H9 (cell line): ENCODE measurements at regions not wholly inside any gene's neighbourhood (a gene's known extent, or its start where the extent isn't known, plus 50 kb on each side); places are given as distances from the start of the nearest gene placed in this dataset.

Experiments used
- DNase-seq: peaks from one replicate; pipeline ENCODE4 v3.0.0-alpha.2; 2017
- H2AFZ ChIP-seq: one replicate; pipeline ENCODE4 v1.6.1; 2013; ENCODE audit warnings: mild to moderate bottlenecking, low read length, control low read depth, moderate library complexity
- H2AK5ac ChIP-seq: 2 replicates; pipeline ENCODE4 v1.6.1; 2013; ENCODE audit warnings: low read length, control low read depth, mixed read lengths; ENCODE audit not compliant: insufficient read length
- H2BK120ac ChIP-seq: one replicate; pipeline ENCODE4 v1.6.1; 2013; ENCODE audit warnings: low read depth, mild to moderate bottlenecking, low read length, control low read depth, inconsistent platforms; ENCODE audit not compliant: poor library complexity, severe bottlenecking
- H2BK12ac ChIP-seq: 2 replicates; pipeline ENCODE4 v1.6.1; 2013; ENCODE audit warnings: low read length, control low read depth, mixed read lengths, low read depth; ENCODE audit not compliant: insufficient read length
- H2BK15ac ChIP-seq: 2 replicates; pipeline ENCODE4 v1.6.1; 2013; ENCODE audit warnings: low read depth, low read length, control low read depth
- H2BK20ac ChIP-seq: one replicate; pipeline ENCODE4 v1.6.1; 2013; ENCODE audit warnings: low read depth, mild to moderate bottlenecking, low read length, control low read depth, inconsistent platforms; ENCODE audit not compliant: poor library complexity, severe bottlenecking
- H2BK5ac ChIP-seq: 2 replicates; pipeline ENCODE4 v1.6.1; 2013; ENCODE audit warnings: low read length, control low read depth, mixed read lengths; ENCODE audit not compliant: insufficient read length
- H3K14ac ChIP-seq: 2 replicates; pipeline ENCODE4 v1.6.1; 2013; ENCODE audit warnings: low read length, control low read depth; ENCODE audit not compliant: insufficient read depth
- H3K18ac ChIP-seq: 2 replicates; pipeline ENCODE4 v1.6.1; 2013; ENCODE audit warnings: low read depth, mild to moderate bottlenecking, mixed read lengths, low read length, control low read depth; ENCODE audit not compliant: insufficient read length
- H3K23ac ChIP-seq: 2 replicates; pipeline ENCODE4 v1.6.1; 2013; ENCODE audit warnings: low read length, control low read depth, mixed read lengths, low read depth; ENCODE audit not compliant: insufficient read length
- H3K23me2 ChIP-seq: 2 replicates; pipeline ENCODE4 v1.6.1; 2013; ENCODE audit warnings: low read depth, mild to moderate bottlenecking, mixed read lengths, low read length, control low read depth; ENCODE audit not compliant: insufficient read length, poor library complexity, severe bottlenecking
- H3K27ac ChIP-seq: 2 replicates; pipeline ENCODE4 v1.5.1; 2013; ENCODE audit warnings: low read length, control low read depth, mixed read lengths, low read depth; ENCODE audit not compliant: insufficient read length
- H3K27me3 ChIP-seq: 2 replicates; pipeline ENCODE4 v1.6.1; 2013; ENCODE audit warnings: low read length, control low read depth, inconsistent platforms; ENCODE audit not compliant: insufficient read depth
- H3K4ac ChIP-seq: 2 replicates; pipeline ENCODE4 v1.6.1; 2013; ENCODE audit warnings: low read depth, mild to moderate bottlenecking, control low read depth, inconsistent platforms, low read length, moderate library complexity
- H3K4me1 ChIP-seq: 2 replicates; pipeline ENCODE4 v1.6.1; 2013; ENCODE audit warnings: low read length, control low read depth, inconsistent platforms; ENCODE audit not compliant: insufficient read depth
- H3K4me2 ChIP-seq: 2 replicates; pipeline ENCODE4 v1.6.1; 2013; ENCODE audit warnings: low read length, control low read depth, mixed read lengths; ENCODE audit not compliant: insufficient read length, insufficient read depth
- H3K56ac ChIP-seq: 2 replicates; pipeline ENCODE4 v1.6.1; 2013; ENCODE audit warnings: low read depth, mild to moderate bottlenecking, mixed read lengths, low read length, control low read depth; ENCODE audit not compliant: insufficient read length
- H3K79me1 ChIP-seq: 2 replicates; pipeline ENCODE4 v1.6.1; 2013; ENCODE audit warnings: low read depth, mild to moderate bottlenecking, moderate library complexity, low read length, control low read depth, inconsistent platforms; ENCODE audit not compliant: insufficient read depth, poor library complexity, severe bottlenecking
- H3K79me2 ChIP-seq: 2 replicates; pipeline ENCODE4 v1.6.1; 2013; ENCODE audit warnings: low read length, control low read depth, inconsistent platforms; ENCODE audit not compliant: insufficient read depth
- H3K9ac ChIP-seq: 2 replicates; pipeline ENCODE4 v1.6.1; 2013; ENCODE audit warnings: low read length, control low read depth, mixed read lengths; ENCODE audit not compliant: insufficient read length; ENCODE audit errors: extremely low read depth
- H3K9me3 ChIP-seq: one replicate; pipeline ENCODE4 v1.6.1; 2013; ENCODE audit warnings: low read depth, low read length, inconsistent platforms; ENCODE audit not compliant: control insufficient read depth
- H3T11ph ChIP-seq: one replicate; pipeline ENCODE4 v1.6.1; 2013; ENCODE audit warnings: mild to moderate bottlenecking, low read length, control low read depth, inconsistent platforms
- H4K20me1 ChIP-seq: one replicate; pipeline ENCODE4 v1.6.1; 2013; ENCODE audit not compliant: control insufficient read depth, insufficient read length, insufficient read depth
- H4K5ac ChIP-seq: 2 replicates; pipeline ENCODE4 v1.6.1; 2013; ENCODE audit warnings: low read depth, mild to moderate bottlenecking, mixed read lengths, low read length, control low read depth; ENCODE audit not compliant: insufficient read length
- H4K8ac ChIP-seq: replicated peaks from 2 replicates; pipeline ENCODE4 v1.6.1; 2013; ENCODE audit warnings: low read length, control low read depth, mixed read lengths, low read depth; ENCODE audit not compliant: insufficient read length
- H4K91ac ChIP-seq: 2 replicates; pipeline ENCODE4 v1.6.1; 2013; ENCODE audit warnings: low read depth, mild to moderate bottlenecking, moderate library complexity, mixed read lengths, low read length, control low read depth; ENCODE audit not compliant: insufficient read length
- H3K27ac Mint-ChIP-seq, 3 experiments: 2 replicates in 2 of 3; 3 replicates in 1 of 3; pipeline ENCODE4 v1.8.0; 2020 to 2021; ENCODE audit warnings: mixed read lengths in 3 of 3, mild to moderate bottlenecking in 1 of 3, moderate library complexity in 1 of 3
- H3K27me3 Mint-ChIP-seq: 2 replicates; pipeline ENCODE4 v1.8.0; 2021; ENCODE audit warnings: low read depth, mild to moderate bottlenecking, moderate library complexity, mixed read lengths
- H3K36me3 Mint-ChIP-seq, 3 experiments: 2 replicates in 2 of 3; 3 replicates in 1 of 3; pipeline ENCODE4 v1.8.0; 2020 to 2021; ENCODE audit warnings: low read depth in 3 of 3, mixed read lengths in 3 of 3; ENCODE audit not compliant: insufficient read depth in 1 of 3
- H3K4me1 Mint-ChIP-seq, 2 experiments: 2 replicates each; pipeline ENCODE4 v1.8.0; 2020; ENCODE audit warnings: mixed read lengths in 2 of 2
- H3K4me3 Mint-ChIP-seq, 2 experiments: 2 replicates in 1 of 2; 3 replicates in 1 of 2; pipeline ENCODE4 v1.8.0; 2020 to 2021; ENCODE audit warnings: mild to moderate bottlenecking in 2 of 2, mixed read lengths in 2 of 2, moderate library complexity in 1 of 2
- H3K9me3 Mint-ChIP-seq, 2 experiments: 2 replicates in 1 of 2; 3 replicates in 1 of 2; pipeline ENCODE4 v1.8.0; 2020; ENCODE audit warnings: mild to moderate bottlenecking in 2 of 2, mixed read lengths in 2 of 2, moderate library complexity in 1 of 2
- WGBS: extraction: QIAGEN DNeasy Blood & Tissue Kit; methylation state at CpG from one replicate; pipeline ENCODE4 v1.1.7; 2013; ENCODE audit warnings: missing lambda C conversion rate, low lambda C conversion rate, mixed read lengths; ENCODE audit not compliant: insufficient read length; ENCODE audit errors: extremely low coverage; 5-methylcytosine and 5-hydroxymethylcytosine counted together
- TF ChIP-seq, protein P1 (sequence below): fragments of 200-600 bp; sonication (generic); conservative IDR thresholded peaks from 3 replicates; pipeline ENCODE4 v1.8.0; 2021; ENCODE audit warnings: antibody characterized with exemption, mild to moderate bottlenecking

DNA sequence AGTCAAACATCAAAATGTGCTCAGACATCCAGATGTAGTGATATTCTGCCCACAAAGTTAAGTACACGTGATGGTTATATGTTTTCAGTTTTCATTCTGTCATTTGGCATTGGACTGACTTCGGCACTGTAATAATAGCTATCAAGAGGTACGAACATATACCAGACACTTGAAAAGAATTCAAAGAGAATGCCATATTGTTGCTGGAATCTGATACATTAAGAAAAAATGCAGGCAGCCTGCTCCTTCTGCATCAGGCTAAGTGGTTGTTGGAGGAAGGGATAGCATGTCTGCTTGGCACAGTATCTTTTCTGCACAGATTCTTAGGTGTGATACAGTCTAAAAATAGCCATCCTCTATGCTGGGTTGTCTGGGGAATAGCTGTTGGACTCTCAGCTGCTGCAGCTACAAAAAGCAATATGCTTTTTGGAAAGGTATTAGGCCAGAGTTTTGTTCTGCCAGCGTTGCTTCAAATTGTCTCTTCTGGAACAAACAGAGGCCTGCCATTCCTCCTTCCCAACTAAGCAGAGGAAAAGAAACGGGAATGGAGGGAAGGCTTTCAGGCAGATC is 892.6 kb downstream of the TBC1D22A start:
- Histone ChIP-seq H3K18ac (no peak overlapping the region), H3K27ac (no peak overlapping the region), H3K79me2 (no peaks in the 10 kb centered on the region), H4K91ac (no peak overlapping the region), H2AFZ (no peak overlapping the region), H2BK12ac (no peak overlapping the region), H2BK20ac (no peak overlapping the region), H3K56ac (no peak overlapping the region), H3K4me2 (no peak overlapping the region), H4K20me1 (no peaks in the 10 kb centered on the region), H3K4ac (no peak overlapping the region), H4K8ac (no peak overlapping the region), H3K23ac (no peak overlapping the region), H2BK120ac (no peak overlapping the region), H2BK5ac (no peak overlapping the region), H3K9ac (no peak overlapping the region), H3K27me3 (no peaks in the 10 kb centered on the region; the same call in 1 of the 2 replicates), H3T11ph (no peak overlapping the region), H3K14ac (no peak overlapping the region), H3K9me3 (no peaks in the 10 kb centered on the region), H4K5ac (no peak overlapping the region), H3K4me1 (no peaks in the 10 kb centered on the region), H2AK5ac (no peak overlapping the region), H3K79me1 (no peaks in the 10 kb centered on the region), H3K23me2 (no peaks in the 10 kb centered on the region), H2BK15ac (no peak overlapping the region)
- peaks cover 10 to 14% of the 10 kb centered on the region in 2 experiments for H3K4me1 Mint-ChIP-seq
- H3K27me3 Mint-ChIP-seq = no peaks in the 10 kb centered on the region; the same call in none of the 2 replicates
- H3K36me3 Mint-ChIP-seq = peaks cover 0 to 9% (median 5%) of the 10 kb centered on the region in 3 experiments; a peak in 4 of 7 replicates
- H3K9me3 Mint-ChIP-seq = peaks cover 12 to 15% of the 10 kb centered on the region in 2 experiments
- H3K27ac Mint-ChIP-seq = no peak overlapping the region
- no peak for DNase-seq
- no peak overlapping the region for H3K4me3 Mint-ChIP-seq
- WGBS = no CpG with 5 or more reads among the region's 5 CpGs
- TF ChIP-seq, protein P1, sequence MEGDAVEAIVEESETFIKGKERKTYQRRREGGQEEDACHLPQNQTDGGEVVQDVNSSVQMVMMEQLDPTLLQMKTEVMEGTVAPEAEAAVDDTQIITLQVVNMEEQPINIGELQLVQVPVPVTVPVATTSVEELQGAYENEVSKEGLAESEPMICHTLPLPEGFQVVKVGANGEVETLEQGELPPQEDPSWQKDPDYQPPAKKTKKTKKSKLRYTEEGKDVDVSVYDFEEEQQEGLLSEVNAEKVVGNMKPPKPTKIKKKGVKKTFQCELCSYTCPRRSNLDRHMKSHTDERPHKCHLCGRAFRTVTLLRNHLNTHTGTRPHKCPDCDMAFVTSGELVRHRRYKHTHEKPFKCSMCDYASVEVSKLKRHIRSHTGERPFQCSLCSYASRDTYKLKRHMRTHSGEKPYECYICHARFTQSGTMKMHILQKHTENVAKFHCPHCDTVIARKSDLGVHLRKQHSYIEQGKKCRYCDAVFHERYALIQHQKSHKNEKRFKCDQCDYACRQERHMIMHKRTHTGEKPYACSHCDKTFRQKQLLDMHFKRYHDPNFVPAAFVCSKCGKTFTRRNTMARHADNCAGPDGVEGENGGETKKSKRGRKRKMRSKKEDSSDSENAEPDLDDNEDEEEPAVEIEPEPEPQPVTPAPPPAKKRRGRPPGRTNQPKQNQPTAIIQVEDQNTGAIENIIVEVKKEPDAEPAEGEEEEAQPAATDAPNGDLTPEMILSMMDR = no peak
